Keratinocyte (primary cell): ENCODE measurements at regions not wholly inside any gene's neighbourhood (a gene's known extent, or its start where the extent isn't known, plus 50 kb on each side); places are given as distances from the start of the nearest gene placed in this dataset.

ENCODE experiments used
- DNase-seq: peaks from one replicate; pipeline ENCODE4 v3.0.0-alpha.2; 2011; ENCODE audit warnings: low read depth, missing footprints, low spot score
- FAIRE-seq: peaks from 2 replicates; lab custom pipeline; 2011; peaks lifted over from hg19 to GRCh38; lab: Jason Lieb, UNC
- H2AFZ ChIP-seq: 2 replicates; pipeline ENCODE4 v1.6.0; 2012; ENCODE audit warnings: low read length, control low read depth, inconsistent platforms; ENCODE audit not compliant: control insufficient read depth
- H3K27ac ChIP-seq: 2 replicates; pipeline ENCODE4 v1.5.1; 2011; ENCODE audit warnings: low read length; ENCODE audit not compliant: control insufficient read depth, insufficient read depth
- H3K27me3 ChIP-seq: 3 replicates; pipeline ENCODE4 v1.6.0; 2011; ENCODE audit warnings: low read length; ENCODE audit not compliant: control insufficient read depth, insufficient read depth; ENCODE audit errors: extremely low read depth
- H3K36me3 ChIP-seq, 2 experiments: 2 replicates in 1 of 2; 3 replicates in 1 of 2; pipeline ENCODE4 v1.5.1; 2011; ENCODE audit warnings: low read length in 2 of 2, mild to moderate bottlenecking in 1 of 2; ENCODE audit not compliant: control insufficient read depth in 2 of 2, insufficient read depth in 2 of 2; ENCODE audit errors: extremely low read depth in 1 of 2
- H3K4me1 ChIP-seq: 3 replicates; pipeline ENCODE4 v1.5.1; 2011; ENCODE audit warnings: low read length; ENCODE audit not compliant: control insufficient read depth, insufficient read depth; ENCODE audit errors: extremely low read depth
- H3K4me2 ChIP-seq: 3 replicates; pipeline ENCODE4 v1.6.0; 2011; ENCODE audit warnings: low read depth, low read length; ENCODE audit not compliant: control insufficient read depth, insufficient read depth; ENCODE audit errors: extremely low read depth
- H3K4me3 ChIP-seq, 3 experiments: fragments of 200-600 bp in 1 of 3; sonication (generic) in 1 of 3; 2 replicates in 2 of 3; 3 replicates in 1 of 3; pipeline ENCODE4 v1.5.1; 2011 to 2016; ENCODE audit warnings: low read length in 3 of 3, mild to moderate bottlenecking in 3 of 3, control low read depth in 2 of 3, inconsistent platforms in 1 of 3, low read depth in 1 of 3, mixed read lengths in 1 of 3, mixed run types in 1 of 3, moderate library complexity in 1 of 3; ENCODE audit not compliant: control insufficient read depth in 2 of 3, insufficient read depth in 2 of 3; ENCODE audit errors: extremely low read depth in 1 of 3
- H3K79me2 ChIP-seq: 2 replicates; pipeline ENCODE4 v1.6.0; 2012; ENCODE audit warnings: low read length; ENCODE audit not compliant: control insufficient read depth, insufficient read depth
- H3K9ac ChIP-seq: 3 replicates; pipeline ENCODE4 v1.6.0; 2011; ENCODE audit warnings: low read length; ENCODE audit not compliant: control insufficient read depth, insufficient read depth; ENCODE audit errors: extremely low read depth
- H3K9me1 ChIP-seq: 3 replicates; pipeline ENCODE4 v1.6.0; 2011; ENCODE audit warnings: low read length; ENCODE audit not compliant: control insufficient read depth, insufficient read depth; ENCODE audit errors: extremely low read depth
- H3K9me3 ChIP-seq: 2 replicates; pipeline ENCODE4 v1.5.1; 2012; ENCODE audit warnings: low read depth, low read length; ENCODE audit not compliant: control insufficient read depth
- H4K20me1 ChIP-seq: 3 replicates; pipeline ENCODE4 v1.6.0; 2011; ENCODE audit warnings: low read length; ENCODE audit not compliant: control insufficient read depth, insufficient read depth; ENCODE audit errors: extremely low read depth
- CTCF ChIP-seq, 3 experiments: IDR thresholded peaks in 1 of 3; conservative IDR thresholded peaks in 1 of 3; optimal IDR thresholded peaks in 1 of 3; 2 replicates in 2 of 3; 3 replicates in 1 of 3; pipeline versions ENCODE3 to v1.5.1; 2011; ENCODE audit warnings: low read length in 3 of 3, mild to moderate bottlenecking in 3 of 3, moderate library complexity in 2 of 3, control low read depth in 1 of 3, inconsistent platforms in 1 of 3; ENCODE audit not compliant: insufficient read depth in 2 of 3; ENCODE audit errors: extremely low read depth in 1 of 3
- EZH2 ChIP-seq: IDR thresholded peaks from one replicate; pipeline ENCODE4 v1.6.1; 2012; ENCODE audit warnings: inconsistent platforms, mild to moderate bottlenecking, low read length, moderate library complexity
- dilution Hi-C: fragments of 300-500 bp; cut with MboI; formaldehyde crosslinking; loops from one replicate; pipeline ENCODE4 v1.7.0; 2020; ENCODE audit warnings: low sequenced_read_pairs; ENCODE audit not compliant: extremely low pct_ligation_motif_present

GRCh38 chr6:23334360-23334759, 765.0 kb downstream of the HDGFL1 start:
- H3K9me3 ChIP-seq, result no peaks in the 10 kb centered on the region
- no peaks in the 10 kb centered on the region for H3K79me2 ChIP-seq
- H3K4me1 ChIP-seq, result no peaks in the 10 kb centered on the region
- H3K9me1 ChIP-seq, result no peaks in the 10 kb centered on the region
- FAIRE-seq (no peak), DNase-seq (no peak)
- H4K20me1 ChIP-seq, result no peaks in the 10 kb centered on the region
- no peak overlapping the region for H3K27ac ChIP-seq
- no peak for TF ChIP-seq CTCF (optimal IDR thresholded peaks at IDR 0.05 in 1 of 3, IDR thresholded peaks at IDR 0.05 in 1 of 3, conservative IDR thresholded peaks at IDR 0.05 in 1 of 3; ENCODE audit: extremely low read depth in 1 of 3, insufficient read depth in 2 of 3, low read length in 3 of 3)
- TF ChIP-seq EZH2, result no peak
- H3K27me3 ChIP-seq, result no peaks in the 10 kb centered on the region
- H3K4me2 ChIP-seq, result no peak overlapping the region
- dilution Hi-C loops, result no loop called here
- no peaks in the 10 kb centered on the region for H3K36me3 ChIP-seq
- H3K4me3 ChIP-seq, result no peak overlapping the region
- no peak overlapping the region for H2AFZ ChIP-seq
- no peak overlapping the region for H3K9ac ChIP-seq

GRCh38 chr6:23335894-23336293, 766.5 kb downstream of the HDGFL1 start:
- H3K9me3 ChIP-seq, result no peaks in the 10 kb centered on the region
- H4K20me1 ChIP-seq, result no peaks in the 10 kb centered on the region
- H3K4me3 ChIP-seq, result no peak overlapping the region
- dilution Hi-C loops, result no loop called here
- no peak for DNase-seq
- H3K9me1 ChIP-seq, result no peaks in the 10 kb centered on the region
- no peak overlapping the region for H2AFZ ChIP-seq
- no peaks in the 10 kb centered on the region for H3K79me2 ChIP-seq
- H3K27me3 ChIP-seq, result no peaks in the 10 kb centered on the region
- H3K9ac ChIP-seq, result no peak overlapping the region
- TF ChIP-seq EZH2 (no peak), CTCF (optimal IDR thresholded peaks at IDR 0.05 in 1 of 3, IDR thresholded peaks at IDR 0.05 in 1 of 3, conservative IDR thresholded peaks at IDR 0.05 in 1 of 3; ENCODE audit: extremely low read depth in 1 of 3, insufficient read depth in 2 of 3, low read length in 3 of 3) (no peak)
- no peaks in the 10 kb centered on the region for H3K4me1 ChIP-seq
- no peak for FAIRE-seq
- H3K36me3 ChIP-seq, result no peaks in the 10 kb centered on the region
- H3K4me2 ChIP-seq, result no peak overlapping the region
- no peak overlapping the region for H3K27ac ChIP-seq
